Suprapubic skin (tissue), 3 donors: ENCODE measurements at regions not wholly inside any gene's neighbourhood (a gene's known extent, or its start where the extent isn't known, plus 50 kb on each side); places are given as distances from the start of the nearest gene placed in this dataset.

ENCODE experiments used
- CTCF ChIP-seq, 2 donors: fragments of 200-600 bp in 1 of 2; fragments of 450-650 bp in 1 of 2; sonication (generic) in 1 of 2; IDR thresholded peaks; one replicate each; pipeline ENCODE4 v1.5.1; 2016 to 2019; ENCODE audit warnings: antibody characterized with exemption in 2 of 2, mild to moderate bottlenecking in 1 of 2, moderate library complexity in 1 of 2
- POLR2A ChIP-seq, 2 donors: fragments of 450-650 bp; IDR thresholded peaks; one replicate each; pipeline ENCODE4 v1.6.1; 2017; ENCODE audit warnings: antibody characterized with exemption in 2 of 2, mild to moderate bottlenecking in 2 of 2, moderate library complexity in 2 of 2

- TF ChIP-seq CTCF (IDR thresholded peaks at IDR 0.05) (no peak), POLR2A (IDR thresholded peaks at IDR 0.05) (no peak)
Observed at GRCh38 chr13:111531505-111531904, 211.1 kb downstream of the TEX29 start.
